ENCODE measurements at regions not wholly inside any gene's neighbourhood (a gene's known extent, or its start where the extent isn't known, plus 50 kb on each side); places are given as distances from the start of the nearest gene placed in this dataset.
"Not testable (repeated sequence)": the region's sequence is repeated elsewhere in the genome, so short reads cannot be mapped to it uniquely, and the experiment has no call there.

GRCh38 chr4:111444836-111445235 is 700.4 kb upstream of the FAM241A start:
- DNase-seq; CTCF ChIA-PET; H3K4me1 Mint-ChIP-seq; H3K9me3 Mint-ChIP-seq; H3K27me3 Mint-ChIP-seq; POLR2A ChIA-PET; H3K36me3 Mint-ChIP-seq (ENCODE audit: low read depth); H3K4me3 Mint-ChIP-seq; H3K27ac Mint-ChIP-seq: not testable (repeated sequence)

DNA sequence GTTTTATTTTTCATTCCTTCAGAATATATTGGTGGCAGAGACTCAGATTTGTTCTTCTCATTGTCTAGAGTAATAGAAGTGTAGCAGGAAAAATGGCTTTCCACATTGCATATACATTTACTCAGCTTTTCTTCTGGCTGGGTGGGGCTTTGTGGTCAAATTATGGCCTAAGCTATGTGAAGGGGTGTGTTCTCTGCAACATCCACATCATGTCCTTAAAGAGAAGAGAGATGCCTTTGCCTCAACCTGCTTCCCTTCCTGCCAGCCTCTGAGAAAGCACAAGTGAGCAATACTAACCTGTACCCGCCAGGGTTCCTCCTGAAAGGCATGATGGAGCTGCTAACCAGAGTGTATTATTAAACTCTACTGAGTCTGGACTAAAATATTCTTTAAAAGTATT is 695.6 kb upstream of the FAM241A start:
- POLR2A ChIA-PET, result no interaction called here
- H3K27ac Mint-ChIP-seq, result no peak overlapping the region
- DNase-seq, result no peak
- no peaks in the 10 kb centered on the region for H3K27me3 Mint-ChIP-seq
- CTCF ChIA-PET, result no interaction called here
- no peaks in the 10 kb centered on the region for H3K9me3 Mint-ChIP-seq
- H3K4me1 Mint-ChIP-seq, result no peaks in the 10 kb centered on the region
- H3K4me3 Mint-ChIP-seq, result no peak overlapping the region
- H3K36me3 Mint-ChIP-seq (ENCODE audit: low read depth), result no peaks in the 10 kb centered on the region

GRCh38 chr4:111450867-111451266 is 694.4 kb upstream of the FAM241A start:
- H3K9me3 Mint-ChIP-seq, result no peaks in the 10 kb centered on the region
- H3K4me3 Mint-ChIP-seq, result no peak overlapping the region
- H3K27ac Mint-ChIP-seq, result no peak overlapping the region
- ChIA-PET CTCF (no interaction called here), POLR2A (no interaction called here)
- no peaks in the 10 kb centered on the region for H3K27me3 Mint-ChIP-seq
- no peak for DNase-seq
- H3K36me3 Mint-ChIP-seq (ENCODE audit: low read depth), result no peaks in the 10 kb centered on the region
- H3K4me1 Mint-ChIP-seq, result no peaks in the 10 kb centered on the region

DNA sequence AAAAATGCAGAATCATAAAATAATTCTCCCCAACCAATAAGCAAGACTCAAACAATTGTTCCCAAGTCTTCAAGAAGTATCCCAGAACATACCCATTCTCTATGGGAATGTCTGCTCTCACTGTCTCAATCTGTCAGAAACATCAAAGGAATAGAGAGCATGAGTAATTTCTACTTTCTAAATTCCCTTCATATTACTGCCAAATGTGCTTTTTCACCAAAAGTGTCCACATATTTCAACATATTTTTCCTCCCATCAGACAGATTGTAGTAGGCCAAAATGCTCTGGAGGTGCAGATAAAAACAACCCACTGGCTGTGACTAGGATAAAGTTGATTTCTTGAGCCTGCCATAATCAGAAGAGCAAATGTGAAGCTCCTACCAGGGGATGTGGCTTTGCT is 692.0 kb upstream of the FAM241A start:
- Mint-ChIP-seq H3K4me3 (no peak overlapping the region), H3K9me3 (no peaks in the 10 kb centered on the region), H3K36me3 (ENCODE audit: low read depth) (no peaks in the 10 kb centered on the region), H3K27ac (no peak overlapping the region), H3K27me3 (no peaks in the 10 kb centered on the region), H3K4me1 (no peaks in the 10 kb centered on the region)
- DNase-seq, result no peak
- ChIA-PET CTCF (no interaction called here), POLR2A (no interaction called here)

GRCh38 chr4:111454961-111455360 is 690.3 kb upstream of the FAM241A start:
- Mint-ChIP-seq H3K4me1 (no peaks in the 10 kb centered on the region), H3K36me3 (ENCODE audit: low read depth) (no peaks in the 10 kb centered on the region), H3K9me3 (no peaks in the 10 kb centered on the region), H3K4me3 (no peak overlapping the region), H3K27ac (no peak overlapping the region), H3K27me3 (no peaks in the 10 kb centered on the region)
- DNase-seq, result no peak
- ChIA-PET CTCF (interaction anchor here (0.7 kb wide), 1 partner anchor 135 kb away, joined by 3 read pairs; no protein-coding TSS in a partner anchor), POLR2A (no interaction called here)

- POLR2A ChIA-PET, result no interaction called here
- no peak overlapping the region for H3K27ac Mint-ChIP-seq
- no peaks in the 10 kb centered on the region for H3K4me1 Mint-ChIP-seq
- H3K9me3 Mint-ChIP-seq, result peaks cover 2% of the 10 kb centered on the region
- DNase-seq, result no peak
- no peak overlapping the region for H3K4me3 Mint-ChIP-seq
- no peaks in the 10 kb centered on the region for H3K36me3 Mint-ChIP-seq (ENCODE audit: low read depth)
- CTCF ChIA-PET, result interaction anchor here (0.6 kb wide), 1 partner anchor 133 kb away, joined by 4 read pairs; no protein-coding TSS in a partner anchor
- H3K27me3 Mint-ChIP-seq, result no peaks in the 10 kb centered on the region
Measured at GRCh38 chr4:111464251-111465045, 680.8 kb upstream of the FAM241A start.

GRCh38 chr4:111466811-111467604 is 678.2 kb upstream of the FAM241A start:
- POLR2A ChIA-PET, result no interaction called here
- Mint-ChIP-seq H3K27ac (no peak overlapping the region), H3K36me3 (ENCODE audit: low read depth) (no peaks in the 10 kb centered on the region), H3K4me1 (no peaks in the 10 kb centered on the region), H3K4me3 (no peak overlapping the region), H3K9me3 (peaks cover 2% of the 10 kb centered on the region), H3K27me3 (no peaks in the 10 kb centered on the region)
- DNase-seq, result no peak
- CTCF ChIA-PET, result no interaction called here

GRCh38 chr4:111475001-111475400 is 670.3 kb upstream of the FAM241A start:
- no peaks in the 10 kb centered on the region for H3K9me3 Mint-ChIP-seq
- no peak overlapping the region for H3K4me3 Mint-ChIP-seq
- ChIA-PET POLR2A (no interaction called here), CTCF (no interaction called here)
- no peaks in the 10 kb centered on the region for H3K27me3 Mint-ChIP-seq
- DNase-seq, result no peak
- H3K36me3 Mint-ChIP-seq (ENCODE audit: low read depth), result no peaks in the 10 kb centered on the region
- H3K4me1 Mint-ChIP-seq, result no peaks in the 10 kb centered on the region
- H3K27ac Mint-ChIP-seq, result no peak overlapping the region

GRCh38 chr4:111475666-111476065 is 669.6 kb upstream of the FAM241A start:
- ChIA-PET POLR2A (no interaction called here), CTCF (no interaction called here)
- DNase-seq, result no peak
- H3K27ac Mint-ChIP-seq, result no peak overlapping the region
- H3K9me3 Mint-ChIP-seq, result no peaks in the 10 kb centered on the region
- no peaks in the 10 kb centered on the region for H3K4me1 Mint-ChIP-seq
- H3K36me3 Mint-ChIP-seq (ENCODE audit: low read depth), result no peaks in the 10 kb centered on the region
- no peaks in the 10 kb centered on the region for H3K27me3 Mint-ChIP-seq
- no peak overlapping the region for H3K4me3 Mint-ChIP-seq

- H3K27ac Mint-ChIP-seq, result no peak overlapping the region
- POLR2A ChIA-PET, result no interaction called here
Measured at GRCh38 chr4:111480510-111480909, 664.7 kb upstream of the FAM241A start.

GRCh38 chr4:111483375-111484169 is 661.7 kb upstream of the FAM241A start:
- H3K36me3 Mint-ChIP-seq (ENCODE audit: low read depth), result no peaks in the 10 kb centered on the region
- H3K4me1 Mint-ChIP-seq, result no peaks in the 10 kb centered on the region
- H3K9me3 Mint-ChIP-seq, result peaks cover 5% of the 10 kb centered on the region
- no peak overlapping the region for H3K4me3 Mint-ChIP-seq
- ChIA-PET CTCF (no interaction called here), POLR2A (no interaction called here)
- no peak for DNase-seq
- no peak overlapping the region for H3K27ac Mint-ChIP-seq
- H3K27me3 Mint-ChIP-seq, result no peaks in the 10 kb centered on the region

More at GRCh38 chr4:111480510-111480909, 664.7 kb upstream of the FAM241A start:
- Mint-ChIP-seq H3K27me3 (no peaks in the 10 kb centered on the region), H3K9me3 (peaks cover 5% of the 10 kb centered on the region), H3K4me1 (no peaks in the 10 kb centered on the region), H3K4me3 (no peak overlapping the region), H3K36me3 (ENCODE audit: low read depth) (no peaks in the 10 kb centered on the region)
- CTCF ChIA-PET, result no interaction called here
- no peak for DNase-seq

DNA sequence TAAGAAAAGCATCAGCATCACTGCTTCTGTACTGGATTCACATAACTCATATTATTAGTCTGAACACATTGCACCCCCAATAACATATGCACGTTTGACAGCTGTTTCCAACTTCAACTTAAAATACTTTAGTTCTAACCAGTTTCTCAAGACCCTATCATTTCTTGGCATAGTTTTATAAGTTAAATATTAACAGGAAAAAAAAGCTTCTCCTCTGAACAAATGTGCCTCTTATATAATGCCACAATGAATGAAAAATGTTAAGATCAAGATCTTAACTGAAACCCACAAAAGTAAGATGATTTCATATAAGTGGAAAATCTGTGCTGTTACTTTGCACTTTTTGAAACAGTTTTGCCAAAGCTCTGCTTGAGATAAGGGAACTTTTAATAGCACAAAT is 652.8 kb upstream of the FAM241A start:
- H3K27ac Mint-ChIP-seq, result no peak overlapping the region
- H3K9me3 Mint-ChIP-seq, result no peaks in the 10 kb centered on the region
- no peak for DNase-seq
- no peak overlapping the region for H3K4me3 Mint-ChIP-seq
- H3K4me1 Mint-ChIP-seq, result no peaks in the 10 kb centered on the region
- POLR2A ChIA-PET, result no interaction called here
- H3K27me3 Mint-ChIP-seq, result no peaks in the 10 kb centered on the region
- no peaks in the 10 kb centered on the region for H3K36me3 Mint-ChIP-seq (ENCODE audit: low read depth)
- CTCF ChIA-PET, result no interaction called here

- Mint-ChIP-seq H3K36me3 (ENCODE audit: low read depth) (no peaks in the 10 kb centered on the region), H3K9me3 (no peaks in the 10 kb centered on the region), H3K4me1 (no peaks in the 10 kb centered on the region), H3K4me3 (no peak overlapping the region), H3K27me3 (no peaks in the 10 kb centered on the region), H3K27ac (no peak overlapping the region)
- DNase-seq, result no peak
- ChIA-PET POLR2A (no interaction called here), CTCF (no interaction called here)
Measured at GRCh38 chr4:111494471-111494870, 650.8 kb upstream of the FAM241A start.
